Heart right ventricle (tissue), 16 donors: ENCODE measurements at regions not wholly inside any gene's neighbourhood (a gene's known extent, or its start where the extent isn't known, plus 50 kb on each side); places are given as distances from the start of the nearest gene placed in this dataset.

Source experiments
- ATAC-seq, 8 donors: fragments of 200-7000 bp; cut with Tn5 transposase; one replicate each; pipeline ENCODE4 v1.9.1; 2020; ENCODE audit warnings: mild to moderate bottlenecking in 8 of 8, moderate library complexity in 8 of 8, moderate number of reproducible peaks in 1 of 8
- DNase-seq, 2 donors: peaks; one replicate each; pipeline ENCODE4 v3.0.0-alpha.2; 2020
- H3K27ac ChIP-seq, 10 donors: fragments of 200-600 bp; sonication (generic) in 2 of 10; one replicate each; pipeline versions ENCODE4 v1.5.0 to v1.8.0; 2020 to 2022; ENCODE audit warnings: mild to moderate bottlenecking in 3 of 10
- H3K27me3 ChIP-seq, 7 donors: fragments of 200-600 bp; one replicate each; pipeline ENCODE4 v1.8.0; 2021 to 2022; ENCODE audit warnings: mild to moderate bottlenecking in 2 of 7
- H3K36me3 ChIP-seq, 9 donors: fragments of 200-600 bp; sonication (generic) in 1 of 9; one replicate each; pipeline versions ENCODE4 v1.5.0 to v1.8.0; 2020 to 2022; ENCODE audit warnings: mild to moderate bottlenecking in 2 of 9
- H3K4me1 ChIP-seq, 9 donors: fragments of 200-600 bp; sonication (generic) in 1 of 9; one replicate each; pipeline versions ENCODE4 v1.5.0 to v1.8.0; 2020 to 2022; ENCODE audit warnings: mild to moderate bottlenecking in 4 of 9
- H3K4me3 ChIP-seq, 10 donors: fragments of 200-600 bp; sonication (generic) in 2 of 10; one replicate each; pipeline versions ENCODE4 v1.5.0 to v1.8.0; 2020 to 2022; ENCODE audit warnings: mild to moderate bottlenecking in 7 of 10, moderate library complexity in 2 of 10
- H3K9me3 ChIP-seq, 11 donors: fragments of 200-600 bp in 10 of 11; sonication (generic) in 2 of 11; one replicate each; pipeline versions ENCODE4 v1.5.0 to v1.8.0; 2013 to 2022; ENCODE audit warnings: mild to moderate bottlenecking in 2 of 11, control low read depth in 1 of 11, moderate library complexity in 1 of 11
- CTCF ChIP-seq, 9 donors: fragments of 200-600 bp; sonication (generic) in 2 of 9; IDR thresholded peaks; one replicate each; pipeline versions ENCODE4 v1.5.0 to v1.8.0; 2021 to 2022; ENCODE audit warnings: antibody characterized with exemption in 9 of 9, mild to moderate bottlenecking in 5 of 9, moderate library complexity in 1 of 9
- WGBS, 2 donors: extraction: QIAGEN DNeasy Blood & Tissue Kit; methylation state at CpG; one replicate each; pipeline ENCODE4 v1.1.7; 2013; ENCODE audit warnings: inconsistent platforms in 1 of 2; 5-methylcytosine and 5-hydroxymethylcytosine counted together
- intact Hi-C, 10 donors: fragments of 100-400 bp; cut with DNase I; formaldehyde crosslinking; loops; one replicate each; pipeline versions ENCODE4 v1.11.1 to v1.14.2; 2022
- donor health status: Arrhythmogenic right ventricular cardiomyopathy.
- donor health status: ischemic (EF 13 %, LVEDD 7.1; RV severe dilation, severe dysfunction).
- donor health status: healthy with polysubstance abuse.
- donor health status: DM: no; HTN: yes; CAD: no.
- donor health status: DM: no; HTN: no; CAD: no.
- donor health status: ischemic (EF 25% LVEDD 6.9; RV normal size, moderate dysfunction).
- donor health status: ischemic (EF 25% LVEDD 5.7; RV mildly dilated, moderate dysfunction).
- donor health status: healthy.
- donor health status: DM: yes; HTN: yes; CAD: no.
- donor health status: Ischemic cardiomyopathy.
- donor health status: ischemic (EF 35%, LVEDD 5.7; RV mildly dilated, moderate dysfunction).
- donor health status: nonischemic (EF 11% LVEDD 7.7; RV severe dilation, severe dysfunction).
- donor health status: DM: yes; HTN: yes; CAD: no.
- donor health status: PGD.
- donor health status: ischemic (EF 29% LVEDD 5.4; RV normal size, mild dysfunction).
- donor health status: nonischemic (EF 23%, LVEDD 6.1; RV moderate dilation, normal function).

DNA sequence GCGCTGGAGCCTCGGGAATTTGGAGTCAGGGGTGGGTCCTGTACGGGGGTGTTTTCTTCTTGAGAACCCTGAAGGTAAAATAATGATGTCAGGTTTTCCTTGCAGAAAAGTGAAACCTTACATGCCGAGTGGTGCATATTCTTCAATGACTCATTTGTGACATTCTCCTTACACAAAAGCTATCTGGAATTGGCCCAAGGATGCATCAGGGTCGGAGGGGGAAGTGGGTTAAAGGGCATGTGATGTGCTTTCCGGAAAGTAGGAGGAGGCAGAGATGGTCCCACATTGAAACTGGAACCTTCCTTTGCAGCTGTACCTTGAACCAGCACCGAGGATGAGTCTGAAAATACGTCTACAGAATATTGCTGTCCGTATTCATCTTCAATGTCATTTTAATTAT is 411.2 kb upstream of the IRX4 start:
- no peaks in the 10 kb centered on the region for H3K4me1 ChIP-seq
- no peak for ATAC-seq
- no peak overlapping the region for H3K27ac ChIP-seq
- intact Hi-C loops, result no loop called here
- H3K9me3 ChIP-seq, result peaks cover 0 to 9% (median 0%) of the 10 kb centered on the region in 11 donors
- TF ChIP-seq CTCF (IDR thresholded peaks at IDR 0.05), result no peak
- no peak for DNase-seq
- WGBS, 2 donors, result 72 to 76% methylated on average over 9 of the region's 9 CpGs
- no peak overlapping the region for H3K4me3 ChIP-seq
- no peaks in the 10 kb centered on the region for H3K36me3 ChIP-seq
- H3K27me3 ChIP-seq, result peaks cover 0 to 8% (median 4%) of the 10 kb centered on the region in 7 donors

DNA sequence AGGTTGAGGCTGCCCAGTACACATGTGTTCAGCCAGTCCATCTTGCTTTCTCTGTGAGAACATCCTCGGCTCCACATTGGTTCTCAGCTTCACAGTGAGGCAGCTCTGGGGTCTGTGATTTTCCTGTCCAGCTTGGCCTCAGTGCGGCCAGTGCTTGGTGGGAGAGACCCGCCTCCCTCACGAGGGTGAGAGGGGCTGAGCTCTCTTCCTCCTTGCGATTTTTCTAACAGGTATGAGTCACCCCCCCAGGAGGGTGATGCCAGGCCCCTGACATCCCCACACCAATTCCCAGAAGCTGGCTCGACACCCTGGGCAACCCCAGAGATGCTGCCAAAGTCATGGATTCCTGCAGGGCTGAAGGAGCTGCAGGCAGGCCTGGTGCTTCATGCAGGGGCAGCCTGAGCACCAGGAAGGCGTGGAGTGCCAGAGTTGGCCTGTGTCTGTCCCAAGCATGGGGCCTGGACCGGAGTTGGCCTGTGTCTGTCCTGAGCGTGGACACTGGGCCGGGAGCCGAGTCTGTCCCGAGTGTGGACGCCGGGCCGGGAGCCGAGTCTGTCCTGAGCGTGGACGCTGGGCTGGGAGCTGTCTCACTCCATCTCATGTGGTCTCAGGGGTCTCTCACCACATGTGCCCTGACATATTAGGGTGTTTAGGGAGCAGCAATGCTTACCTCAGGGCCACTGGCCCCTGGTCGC is 408.6 kb upstream of the IRX4 start:
- Histone ChIP-seq H3K9me3 (peaks cover 0 to 9% (median 0%) of the 10 kb centered on the region in 11 donors), H3K27me3 (peaks cover 0 to 4% (median 0%) of the 10 kb centered on the region in 7 donors), H3K4me3 (no peak overlapping the region), H3K4me1 (no peaks in the 10 kb centered on the region), H3K27ac (no peak overlapping the region), H3K36me3 (no peaks in the 10 kb centered on the region)
- no peak for ATAC-seq
- intact Hi-C loops, result no loop called here
- no peak for TF ChIP-seq CTCF (IDR thresholded peaks at IDR 0.05)
- 90 to 92% methylated on average over 19 of the region's 19 CpGs for WGBS, 2 donors
- no peak for DNase-seq

- Histone ChIP-seq H3K4me1 (no peaks in the 10 kb centered on the region), H3K27ac (no peak overlapping the region), H3K4me3 (no peak overlapping the region), H3K36me3 (no peaks in the 10 kb centered on the region), H3K9me3 (peaks cover 0 to 9% (median 0%) of the 10 kb centered on the region in 11 donors), H3K27me3 (peaks cover 0 to 4% (median 0%) of the 10 kb centered on the region in 7 donors)
- 93% methylated on average over 8 of the region's 8 CpGs for WGBS, 2 donors
- intact Hi-C loops, result no loop called here
- DNase-seq, result no peak
- TF ChIP-seq CTCF (IDR thresholded peaks at IDR 0.05), result no peak
- ATAC-seq, result no peak
These were observed 406.7 kb upstream of the IRX4 start for GRCh38 chr5:2289380-2289779.

DNA sequence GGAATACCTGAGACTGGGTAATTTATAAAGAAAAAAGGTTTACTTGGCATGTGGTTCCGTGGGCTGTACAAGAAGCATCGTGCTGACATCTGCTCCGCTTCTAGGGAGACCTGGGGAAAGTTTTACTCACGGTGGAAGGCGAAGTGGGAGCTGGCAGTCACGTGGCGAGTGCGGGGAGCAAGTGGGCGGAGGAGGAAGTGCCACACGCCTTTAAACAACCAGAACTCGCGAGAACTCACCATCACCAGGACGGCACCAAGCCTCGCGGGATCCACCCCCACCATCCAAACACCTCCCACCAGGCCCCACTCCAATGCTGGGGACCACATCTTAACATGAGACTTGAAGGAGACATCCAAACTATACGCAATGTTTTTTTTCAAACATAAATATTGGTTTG is 406.2 kb upstream of the IRX4 start:
- H3K9me3 ChIP-seq, result peaks cover 0 to 9% (median 0%) of the 10 kb centered on the region in 11 donors
- no peak overlapping the region for H3K4me3 ChIP-seq
- no peaks in the 10 kb centered on the region for H3K4me1 ChIP-seq
- DNase-seq (no peak), ATAC-seq (no peak)
- 83 to 87% methylated on average over 16 of the region's 16 CpGs for WGBS, 2 donors
- H3K27me3 ChIP-seq, result peaks cover 0 to 4% (median 0%) of the 10 kb centered on the region in 7 donors
- intact Hi-C loops, result no loop called here
- no peak for TF ChIP-seq CTCF (IDR thresholded peaks at IDR 0.05)
- no peak overlapping the region for H3K27ac ChIP-seq
- H3K36me3 ChIP-seq, result no peaks in the 10 kb centered on the region
